ENCODE measurements at regions not wholly inside any gene's neighbourhood (a gene's known extent, or its start where the extent isn't known, plus 50 kb on each side); places are given as distances from the start of the nearest gene placed in this dataset.
"Not testable (repeated sequence)": the region's sequence is repeated elsewhere in the genome, so short reads cannot be mapped to it uniquely, and the experiment has no call there.

GRCh38 chr2:13212115-13212514 lies 495.4 kb downstream of the TRIB2 start:
- DNase-seq: no peak

GRCh38 chr2:13218205-13218604 lies 501.5 kb downstream of the TRIB2 start:
- no peak for DNase-seq
- intact Hi-C loops (cut with micrococcal nuclease): no loop called here
- ATAC-seq: no peak

More at GRCh38 chr2:13212115-13212514, 495.4 kb downstream of the TRIB2 start:
- ATAC-seq: no peak
- intact Hi-C loops (cut with micrococcal nuclease): no loop called here

- ATAC-seq (no peak), DNase-seq (no peak)
- intact Hi-C loops (cut with micrococcal nuclease): no loop called here
These were observed 510.8 kb downstream of the TRIB2 start for GRCh38 chr2:13227578-13227977.

- intact Hi-C loops (cut with micrococcal nuclease): no loop called here
- DNase-seq (no peak), ATAC-seq (no peak)
These were observed 513.5 kb downstream of the TRIB2 start for GRCh38 chr2:13230221-13230620.

GRCh38 chr2:13240061-13240460 lies 523.3 kb downstream of the TRIB2 start:
- intact Hi-C loops (cut with micrococcal nuclease): no loop called here

GRCh38 chr2:13240789-13241487 lies 524.2 kb downstream of the TRIB2 start:
- DNase-seq (no peak), ATAC-seq (no peak)
- intact Hi-C loops (cut with micrococcal nuclease): no loop called here

More at GRCh38 chr2:13240061-13240460, 523.3 kb downstream of the TRIB2 start:
- ATAC-seq (no peak), DNase-seq (no peak)

- intact Hi-C loops (cut with micrococcal nuclease): no loop called here
- ATAC-seq: no peak
- no peak for DNase-seq
These were observed 535.9 kb downstream of the TRIB2 start for GRCh38 chr2:13252615-13253014.

GRCh38 chr2:13255485-13255884 lies 538.7 kb downstream of the TRIB2 start:
- DNase-seq (no peak), ATAC-seq (no peak)
- intact Hi-C loops (cut with micrococcal nuclease): no loop called here

- ATAC-seq: no peak
- DNase-seq: no peak
- intact Hi-C loops (cut with micrococcal nuclease): no loop called here
These were observed 543.7 kb downstream of the TRIB2 start for GRCh38 chr2:13260402-13260801.

- ATAC-seq (no peak), DNase-seq (no peak)
- intact Hi-C loops (cut with micrococcal nuclease): no loop called here
These were observed 549.4 kb downstream of the TRIB2 start for GRCh38 chr2:13266166-13266565.

- no peak for DNase-seq
- intact Hi-C loops (cut with micrococcal nuclease): no loop called here
- ATAC-seq: no peak
These were observed 568.0 kb downstream of the TRIB2 start for GRCh38 chr2:13284688-13285087.

GRCh38 chr2:13289310-13289709 lies 572.6 kb downstream of the TRIB2 start:
- DNase-seq (no peak), ATAC-seq (no peak)
- intact Hi-C loops (cut with micrococcal nuclease): no loop called here

- intact Hi-C loops (cut with micrococcal nuclease); DNase-seq; ATAC-seq: not testable (repeated sequence)
These were observed 591.7 kb downstream of the TRIB2 start for GRCh38 chr2:13308478-13308805.

GRCh38 chr2:13308989-13309388 lies 592.3 kb downstream of the TRIB2 start:
- ATAC-seq (no peak), DNase-seq (no peak)
- intact Hi-C loops (cut with micrococcal nuclease): no loop called here

- intact Hi-C loops (cut with micrococcal nuclease): no loop called here
- ATAC-seq (no peak), DNase-seq (no peak)
These were observed 615.3 kb downstream of the TRIB2 start for GRCh38 chr2:13332060-13332459.

GRCh38 chr2:13334071-13334470 lies 617.3 kb downstream of the TRIB2 start:
- DNase-seq; intact Hi-C loops (cut with micrococcal nuclease); ATAC-seq: not testable (repeated sequence)

GRCh38 chr2:13334545-13334944 lies 617.8 kb downstream of the TRIB2 start:
- ATAC-seq: no peak
- no peak for DNase-seq
- intact Hi-C loops (cut with micrococcal nuclease): no loop called here

GRCh38 chr2:13335862-13336535 lies 619.3 kb downstream of the TRIB2 start:
- intact Hi-C loops (cut with micrococcal nuclease): no loop called here
- no peak for ATAC-seq
- DNase-seq: no peak

- intact Hi-C loops (cut with micrococcal nuclease): no loop called here
- DNase-seq: no peak
- no peak for ATAC-seq
These were observed 634.3 kb downstream of the TRIB2 start for GRCh38 chr2:13351068-13351467.

- intact Hi-C loops (cut with micrococcal nuclease): no loop called here
- ATAC-seq: no peak
These were observed 636.3 kb downstream of the TRIB2 start for GRCh38 chr2:13353083-13353482.

GRCh38 chr2:13354031-13354430 lies 637.3 kb downstream of the TRIB2 start:
- no peak for ATAC-seq
- intact Hi-C loops (cut with micrococcal nuclease): no loop called here

More at GRCh38 chr2:13353083-13353482, 636.3 kb downstream of the TRIB2 start:
- no peak for DNase-seq

More at GRCh38 chr2:13354031-13354430, 637.3 kb downstream of the TRIB2 start:
- no peak for DNase-seq
